Non-pigmented ciliary epithelial cell (primary cell): ENCODE measurements at regions not wholly inside any gene's neighbourhood (a gene's known extent, or its start where the extent isn't known, plus 50 kb on each side); places are given as distances from the start of the nearest gene placed in this dataset.
A peak's percentile ranks its signal among the peaks of the same experiment; 100 is the strongest.

Source experiments
- DNase-seq: peaks from one replicate; pipeline ENCODE4 v3.0.0-alpha.2; 2010; ENCODE audit warnings: low read depth

- no peak for DNase-seq
Observed at GRCh38 chr3:160622263-160623045, 54.5 kb upstream of the ARL14 start.

DNA sequence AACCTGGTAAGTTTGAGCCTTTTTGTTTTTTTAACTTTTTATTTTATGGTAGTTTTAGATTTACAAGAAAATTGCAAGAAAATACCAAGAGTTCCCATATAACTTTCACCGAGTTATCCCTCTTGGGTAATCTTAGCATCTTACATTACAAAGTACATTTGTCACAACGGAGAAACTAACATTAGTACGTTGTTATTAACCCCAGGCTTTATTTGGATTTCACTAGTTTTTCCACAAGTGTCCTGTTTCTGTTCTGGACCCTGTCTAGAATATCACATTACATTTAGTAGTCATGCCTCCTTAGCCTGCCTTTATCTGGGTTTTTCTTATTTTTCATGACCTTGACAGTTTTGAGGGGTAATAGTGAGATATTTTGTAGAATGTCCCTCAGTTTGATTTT, 53.5 kb upstream of the KPNA4 start:
- DNase-seq, result no peak

DNA sequence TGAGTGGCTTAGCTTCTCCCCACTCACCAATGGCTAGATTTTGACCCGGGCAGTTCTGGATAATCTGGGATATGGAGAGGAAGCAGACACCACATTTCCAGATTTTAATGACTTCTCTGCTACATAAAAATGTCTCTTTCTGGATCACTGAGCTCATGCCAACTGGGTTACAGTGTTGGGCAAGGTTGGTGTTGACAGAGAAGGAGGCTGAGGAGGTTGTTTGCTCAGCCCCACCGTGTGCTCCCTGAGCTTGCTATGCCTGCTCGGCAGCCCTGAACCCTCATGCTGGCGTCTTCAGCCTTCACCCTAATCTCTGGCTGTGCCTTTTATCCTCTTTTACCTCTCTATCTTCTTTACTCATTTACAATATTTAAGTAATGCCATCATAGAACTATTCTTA, 53.0 kb upstream of the KPNA4 start:
- no peak for DNase-seq

- DNase-seq, result no peak
Observed at GRCh38 chr3:160617636-160618035, 52.3 kb upstream of the KPNA4 start.

- peak; percentile 26 for DNase-seq
Observed at GRCh38 chr3:160616716-160617115, 51.3 kb upstream of the KPNA4 start.

DNA sequence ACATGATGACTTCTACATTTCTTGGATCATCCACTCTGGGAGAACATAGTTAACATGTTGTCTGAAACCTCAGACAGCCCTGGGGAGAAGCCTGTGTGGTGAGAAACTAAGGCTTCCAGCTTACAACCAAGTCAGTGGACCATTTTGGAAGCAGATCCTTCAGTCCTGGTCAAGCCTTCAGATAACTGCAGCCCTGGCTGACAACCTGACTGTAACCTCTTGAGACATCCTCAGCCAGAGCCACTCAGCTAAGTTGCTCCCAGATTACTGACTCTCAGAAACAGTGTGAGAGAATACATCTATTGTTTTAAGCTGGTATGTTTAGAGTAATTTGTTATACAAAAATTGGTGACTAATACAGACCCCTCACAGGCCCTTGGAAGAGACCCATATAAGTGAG, 50.9 kb upstream of the KPNA4 start:
- DNase-seq, result no peak
